H1 (cell line): ENCODE measurements at regions not wholly inside any gene's neighbourhood (a gene's known extent, or its start where the extent isn't known, plus 50 kb on each side); places are given as distances from the start of the nearest gene placed in this dataset.

Source experiments
- ASH2L ChIP-seq: fragments of 200-600, 300-600 bp; sonication (generic); IDR thresholded peaks from one replicate; pipeline ENCODE4 v1.7.1; 2017; ENCODE audit warnings: low read length
- BRCA1 ChIP-seq: IDR thresholded peaks from 2 replicates; pipeline ENCODE4 v1.6.1; 2012; ENCODE audit warnings: low read depth, low read length, improper control_type of control experiment
- CTCF ChIP-seq, 3 experiments: IDR thresholded peaks; 1 replicate in 2 of 3; 2 replicates in 1 of 3; pipeline versions ENCODE4 v1.5.1 to v1.6.1; 2011; ENCODE audit warnings: low read length in 3 of 3, mild to moderate bottlenecking in 3 of 3, inconsistent platforms in 2 of 3, low read depth in 1 of 3, moderate library complexity in 1 of 3; ENCODE audit not compliant: insufficient read depth in 1 of 3; ENCODE audit errors: control extremely low read depth in 1 of 3
- HDAC6 ChIP-seq: IDR thresholded peaks from one replicate; pipeline ENCODE4 v1.7.1; 2012; ENCODE audit warnings: low read depth, mild to moderate bottlenecking, inconsistent platforms, low read length, moderate library complexity
- RAD21 ChIP-seq, 2 experiments: IDR thresholded peaks in 1 of 2; conservative IDR thresholded peaks in 1 of 2; 2 replicates each; pipeline ENCODE4 v1.6.1; 2011; ENCODE audit warnings: low read depth in 2 of 2, low read length in 2 of 2, improper control_type of control experiment in 1 of 2, inconsistent platforms in 1 of 2, mild to moderate bottlenecking in 1 of 2, moderate library complexity in 1 of 2
- RFX5 ChIP-seq: IDR thresholded peaks from 2 replicates; pipeline ENCODE4 v1.6.1; 2011; ENCODE audit warnings: low read depth, low read length, improper control_type of control experiment, borderline replicate concordance

- no peak for TF ChIP-seq CTCF (IDR thresholded peaks at IDR 0.05; ENCODE audit: control extremely low read depth in 1 of 3, insufficient read depth in 1 of 3, low read depth in 1 of 3, low read length in 3 of 3)
- no peak for TF ChIP-seq ASH2L
- no peak for TF ChIP-seq HDAC6
- TF ChIP-seq BRCA1 = no peak
- TF ChIP-seq RAD21 (IDR thresholded peaks at IDR 0.05 in 1 of 2, conservative IDR thresholded peaks at IDR 0.05 in 1 of 2; ENCODE audit: low read depth in 2 of 2, low read length in 2 of 2) = no peak
- TF ChIP-seq RFX5 = no peak
These were observed 208.5 kb upstream of the DAB1 start (continued) for GRCh38 chr1:57632401-57632800.
